KOPT-K1 (cell line): ENCODE measurements at regions not wholly inside any gene's neighbourhood (a gene's known extent, or its start where the extent isn't known, plus 50 kb on each side); places are given as distances from the start of the nearest gene placed in this dataset.
"Not testable (repeated sequence)": the region's sequence is repeated elsewhere in the genome, so short reads cannot be mapped to it uniquely, and the experiment has no call there.

ENCODE experiments used
- H3K27ac ChIP-seq: fragments of 200-600 bp; sonication (generic); 2 replicates; pipeline ENCODE4 v1.5.1; 2016; ENCODE audit warnings: antibody characterized with exemption, mild to moderate bottlenecking, low read depth, low read length; ENCODE audit not compliant: poor library complexity, severe bottlenecking
- H3K36me3 ChIP-seq: fragments of 200-600 bp; sonication (generic); 2 replicates; pipeline ENCODE4 v1.5.1; 2017; ENCODE audit warnings: antibody characterized with exemption, mild to moderate bottlenecking, low read length, moderate library complexity; ENCODE audit not compliant: insufficient read depth
- H3K9me3 ChIP-seq: fragments of 200-600 bp; sonication (generic); 2 replicates; pipeline ENCODE4 v1.5.1; 2017; ENCODE audit warnings: antibody characterized with exemption, low read length, mild to moderate bottlenecking; ENCODE audit not compliant: insufficient read depth, poor library complexity, severe bottlenecking

GRCh38 chr4:84269536-84270044, 229.5 kb downstream of the NKX6-1 start:
- Histone ChIP-seq H3K27ac (no peak overlapping the region), H3K36me3 (no peaks in the 10 kb centered on the region)

GRCh38 chr4:84264652-84265051, 234.4 kb downstream of the NKX6-1 start:
- H3K36me3 ChIP-seq, result no peaks in the 10 kb centered on the region
- H3K27ac ChIP-seq, result no peak overlapping the region

More at GRCh38 chr4:84269536-84270044, 229.5 kb downstream of the NKX6-1 start:
- no peaks in the 10 kb centered on the region for H3K9me3 ChIP-seq

DNA sequence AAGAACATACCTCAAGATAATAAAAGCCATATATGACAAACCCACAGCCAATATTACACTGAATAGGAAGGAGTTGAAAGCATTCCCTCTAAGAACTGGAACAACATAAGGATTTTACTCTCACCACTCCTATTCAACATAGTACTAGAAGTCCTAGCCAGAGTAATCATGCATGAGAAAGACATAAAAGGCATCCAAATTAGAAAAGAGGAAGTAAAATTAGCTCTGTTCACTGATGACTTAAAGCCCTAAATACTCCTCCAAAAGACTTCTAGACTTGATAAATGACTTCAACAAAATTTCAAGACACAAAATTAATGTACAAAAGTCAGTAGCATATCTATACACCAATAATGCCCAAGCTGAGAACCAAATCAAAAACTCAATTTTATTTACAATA, 235.7 kb downstream of the NKX6-1 start:
- Histone ChIP-seq H3K27ac (no peak overlapping the region), H3K36me3 (no peaks in the 10 kb centered on the region), H3K9me3 (no peaks in the 10 kb centered on the region)

More at GRCh38 chr4:84264652-84265051, 234.4 kb downstream of the NKX6-1 start:
- H3K9me3 ChIP-seq, result no peaks in the 10 kb centered on the region

DNA sequence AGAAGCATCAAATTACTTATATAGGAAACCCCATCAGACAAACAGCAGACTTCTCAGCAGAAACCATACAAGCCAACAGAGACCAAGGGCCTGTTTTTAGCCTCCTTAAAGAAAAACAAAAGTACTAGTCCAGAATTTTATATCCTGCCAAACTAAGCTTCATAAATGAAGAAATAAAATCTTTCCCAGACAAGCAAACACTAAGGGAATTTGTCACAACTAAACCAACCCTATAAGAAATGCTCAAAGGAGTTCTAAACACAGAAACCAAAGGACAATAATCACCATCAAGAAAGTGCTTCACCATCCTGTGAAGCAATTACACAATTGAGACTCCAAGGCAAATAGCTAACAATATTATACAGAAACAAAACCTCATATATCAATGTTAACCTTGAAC, 238.6 kb downstream of the NKX6-1 start:
- H3K27ac ChIP-seq, result no peak overlapping the region
- no peaks in the 10 kb centered on the region for H3K9me3 ChIP-seq
- no peaks in the 10 kb centered on the region for H3K36me3 ChIP-seq

GRCh38 chr4:84258905-84259830, 239.9 kb downstream of the NKX6-1 start:
- Histone ChIP-seq H3K9me3 (no peaks in the 10 kb centered on the region), H3K27ac (no peak overlapping the region), H3K36me3 (no peaks in the 10 kb centered on the region)

DNA sequence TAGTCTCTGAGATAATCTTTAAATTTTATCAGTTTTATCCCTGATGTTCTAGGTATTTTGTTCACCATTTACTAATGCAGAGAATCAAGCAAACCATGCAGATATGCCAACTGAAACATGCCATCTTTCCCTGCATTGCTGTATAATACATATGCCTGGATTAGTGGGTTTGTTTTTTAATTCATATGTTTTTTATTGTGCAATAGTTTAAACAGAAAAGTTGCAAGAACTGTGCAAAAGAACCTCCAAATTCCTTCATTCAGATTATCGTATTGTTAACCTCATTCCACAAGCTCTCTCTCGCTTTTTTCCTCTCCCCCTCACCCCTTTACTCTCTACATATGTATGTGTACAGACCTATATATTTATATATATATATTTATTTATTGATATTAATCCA, 244.6 kb downstream of the NKX6-1 start:
- H3K9me3 ChIP-seq, result no peaks in the 10 kb centered on the region
- H3K36me3 ChIP-seq, result no peaks in the 10 kb centered on the region
- H3K27ac ChIP-seq, result no peak overlapping the region

- Histone ChIP-seq H3K9me3 (no peaks in the 10 kb centered on the region), H3K27ac (no peak overlapping the region), H3K36me3 (no peaks in the 10 kb centered on the region)
Measured at GRCh38 chr4:84249521-84249920, 249.6 kb downstream of the NKX6-1 start.

- not testable (repeated sequence) for H3K27ac ChIP-seq, H3K9me3 ChIP-seq, H3K36me3 ChIP-seq
Measured at GRCh38 chr4:84245042-84245441, 254.1 kb downstream of the NKX6-1 start.

DNA sequence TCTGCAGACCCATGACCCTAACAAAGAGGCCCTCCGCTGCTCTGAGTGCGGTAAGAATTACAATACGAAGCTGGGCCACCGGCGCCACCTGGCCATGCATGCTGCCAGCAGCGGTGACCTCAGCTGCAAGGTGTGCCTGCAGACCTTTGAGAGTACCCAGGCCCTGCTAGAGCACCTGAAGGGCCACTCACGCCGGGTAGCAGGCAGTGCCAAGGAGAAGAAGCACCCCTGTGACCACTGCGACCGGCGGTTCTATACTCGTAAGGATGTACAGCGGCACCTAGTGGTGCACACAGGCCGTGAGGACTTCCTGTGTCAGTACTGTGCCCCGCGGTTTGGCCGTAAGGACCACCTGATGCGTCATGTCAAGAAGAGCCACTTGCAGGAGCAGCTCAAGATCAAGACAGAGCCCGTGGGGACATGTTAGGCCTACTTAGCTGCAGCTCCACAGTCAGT, 254.7 kb downstream of the NKX6-1 start:
- H3K9me3 ChIP-seq, H3K36me3 ChIP-seq, H3K27ac ChIP-seq: not testable (repeated sequence)

GRCh38 chr4:84243685-84244084, 255.4 kb downstream of the NKX6-1 start:
- Histone ChIP-seq H3K9me3 (no peaks in the 10 kb centered on the region), H3K27ac (no peak overlapping the region), H3K36me3 (no peaks in the 10 kb centered on the region)

GRCh38 chr4:84239278-84239845, 259.7 kb downstream of the NKX6-1 start:
- no peaks in the 10 kb centered on the region for H3K36me3 ChIP-seq
- H3K27ac ChIP-seq, result no peak overlapping the region
- H3K9me3 ChIP-seq, result no peaks in the 10 kb centered on the region

GRCh38 chr4:84238247-84239090, 260.6 kb downstream of the NKX6-1 start:
- H3K27ac ChIP-seq, result no peak overlapping the region
- H3K9me3 ChIP-seq, result no peaks in the 10 kb centered on the region
- no peaks in the 10 kb centered on the region for H3K36me3 ChIP-seq

GRCh38 chr4:84237008-84237407, 262.1 kb downstream of the NKX6-1 start:
- no peak overlapping the region for H3K27ac ChIP-seq
- H3K9me3 ChIP-seq, result no peaks in the 10 kb centered on the region
- H3K36me3 ChIP-seq, result no peaks in the 10 kb centered on the region

DNA sequence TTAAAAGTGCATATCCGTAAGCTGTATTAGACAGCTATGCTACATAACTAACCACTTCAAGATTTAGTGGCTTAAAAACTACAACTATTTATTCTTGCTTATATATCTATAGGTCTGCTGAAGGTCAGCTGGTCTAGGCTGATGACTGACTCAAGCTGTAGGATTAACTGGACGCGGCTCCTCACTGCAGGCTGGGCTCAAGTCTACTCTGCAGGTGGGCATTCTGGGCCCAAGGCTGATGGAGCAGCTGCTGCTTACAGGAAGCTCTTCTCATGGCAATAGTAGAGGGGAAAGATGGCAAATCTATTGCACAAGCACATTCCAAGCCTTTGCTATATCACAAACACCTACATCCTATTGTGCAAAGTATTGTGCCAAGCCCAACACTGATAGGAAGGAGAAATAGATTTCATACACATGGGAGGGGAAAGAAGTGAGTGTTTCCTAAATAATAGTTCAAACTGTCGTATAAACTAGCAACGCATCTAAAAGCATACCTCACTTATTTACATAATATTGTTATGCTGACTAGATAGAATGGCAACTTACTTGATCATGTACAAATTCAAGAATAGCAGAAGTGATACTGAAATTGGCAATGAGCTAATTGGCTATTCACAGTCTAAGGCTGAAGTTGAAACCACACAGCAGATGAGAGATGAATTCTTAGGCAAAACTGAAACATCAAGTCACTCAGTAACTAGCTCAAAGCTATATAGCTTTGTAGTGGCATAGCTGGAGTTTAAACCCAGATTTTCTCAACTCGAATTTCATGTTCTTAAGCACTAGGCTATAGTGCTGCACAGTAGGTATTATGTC, 263.8 kb downstream of the NKX6-1 start:
- no peaks in the 10 kb centered on the region for H3K9me3 ChIP-seq
- H3K36me3 ChIP-seq, result no peaks in the 10 kb centered on the region
- no peak overlapping the region for H3K27ac ChIP-seq
